GM18499 (cell line): ENCODE measurements at regions not wholly inside any gene's neighbourhood (a gene's known extent, or its start where the extent isn't known, plus 50 kb on each side); places are given as distances from the start of the nearest gene placed in this dataset.

Experiments used
- ATAC-seq: cut with Tn5 transposase; IDR thresholded peaks from one replicate; pipeline ENCODE4 v1.9.1; 2021; ENCODE audit warnings: moderate number of reproducible peaks; ENCODE audit not compliant: insufficient read depth, unreplicated experiment

- ATAC-seq = no peak
These were observed 158.4 kb upstream of the GRIP1 start for GRCh38 chr12:66837311-66837627.

- no peak for ATAC-seq
These were observed 159.5 kb upstream of the GRIP1 start for GRCh38 chr12:66838366-66838765.

GRCh38 chr12:66848967-66849366 lies 170.1 kb upstream of the GRIP1 start:
- ATAC-seq = no peak

GRCh38 chr12:66851134-66851533 lies 172.3 kb upstream of the GRIP1 start:
- no peak for ATAC-seq

- no peak for ATAC-seq
These were observed 173.2 kb upstream of the GRIP1 start for GRCh38 chr12:66852091-66852490.

GRCh38 chr12:66852765-66853164 lies 173.9 kb upstream of the GRIP1 start:
- ATAC-seq = no peak

GRCh38 chr12:66859751-66860440 lies 181.0 kb upstream of the GRIP1 start:
- no peak for ATAC-seq

- ATAC-seq = no peak
These were observed 182.2 kb upstream of the GRIP1 start for GRCh38 chr12:66860752-66861750.

GRCh38 chr12:66862356-66862985 lies 183.6 kb upstream of the GRIP1 start:
- no peak for ATAC-seq

- no peak for ATAC-seq
These were observed 184.4 kb upstream of the GRIP1 start for GRCh38 chr12:66863276-66863675.

GRCh38 chr12:66877925-66878324 lies 199.0 kb upstream of the GRIP1 start:
- ATAC-seq = no peak

GRCh38 chr12:66879409-66879808 lies 200.5 kb upstream of the GRIP1 start:
- no peak for ATAC-seq

- no peak for ATAC-seq
These were observed 202.5 kb upstream of the GRIP1 start for GRCh38 chr12:66881386-66881785.

GRCh38 chr12:66884091-66884490 lies 205.2 kb upstream of the GRIP1 start:
- no peak for ATAC-seq

GRCh38 chr12:66885115-66885875 lies 206.4 kb upstream of the GRIP1 start:
- ATAC-seq = no peak

GRCh38 chr12:66896797-66897196 lies 217.9 kb upstream of the GRIP1 start:
- ATAC-seq = no peak

GRCh38 chr12:66898700-66899469 lies 220.0 kb upstream of the GRIP1 start:
- ATAC-seq = no peak

GRCh38 chr12:66899588-66899987 lies 220.7 kb upstream of the GRIP1 start:
- no peak for ATAC-seq

- ATAC-seq = no peak
These were observed 221.7 kb upstream of the GRIP1 start for GRCh38 chr12:66900616-66901015.
